HG03432 (cell line): ENCODE measurements at regions not wholly inside any gene's neighbourhood (a gene's known extent, or its start where the extent isn't known, plus 50 kb on each side); places are given as distances from the start of the nearest gene placed in this dataset.

Experiments
- ATAC-seq: cut with Tn5 transposase; IDR thresholded peaks from one replicate; pipeline ENCODE4 v1.9.1; 2021; ENCODE audit warnings: mild to moderate bottlenecking, moderate library complexity; ENCODE audit not compliant: unreplicated experiment

DNA sequence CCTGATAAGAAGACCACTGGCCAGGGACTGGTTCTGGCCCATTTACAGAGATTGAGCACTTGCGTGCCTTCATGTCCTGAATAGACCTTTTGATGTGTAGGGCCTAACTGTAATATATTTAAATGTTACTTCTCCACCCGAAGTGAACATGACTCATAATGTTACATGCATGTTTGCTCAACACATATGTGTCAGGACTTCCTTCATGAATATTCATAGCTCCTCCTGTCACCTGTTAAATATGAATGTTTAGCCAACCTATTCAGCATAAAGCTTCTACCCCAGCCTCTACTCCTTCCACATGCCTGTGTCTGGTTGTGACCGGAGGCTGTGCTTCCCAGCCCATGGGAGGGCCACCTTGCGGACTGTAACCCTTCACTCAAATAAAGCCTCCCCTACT lies 457.5 kb downstream of the IRX1 start:
- ATAC-seq: no peak

DNA sequence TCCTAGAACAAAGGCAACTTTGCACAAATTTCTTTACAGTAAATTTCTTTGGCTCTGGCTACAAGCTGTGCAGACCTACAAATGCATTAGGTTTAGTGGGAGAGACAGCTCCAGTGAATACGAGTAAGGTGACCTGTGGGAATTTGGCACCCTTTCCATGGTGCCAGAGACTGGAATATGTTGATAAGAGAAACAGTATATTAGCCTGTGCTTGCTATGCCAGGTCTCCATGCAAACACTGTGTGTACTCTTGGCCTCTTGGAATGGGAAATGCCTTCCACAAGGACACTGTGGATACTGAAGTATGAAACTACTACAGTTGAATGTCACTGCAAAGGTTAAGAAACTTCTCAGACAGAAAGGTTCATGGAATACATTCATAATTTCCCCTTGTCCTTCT lies 458.5 kb downstream of the IRX1 start:
- no peak for ATAC-seq

DNA sequence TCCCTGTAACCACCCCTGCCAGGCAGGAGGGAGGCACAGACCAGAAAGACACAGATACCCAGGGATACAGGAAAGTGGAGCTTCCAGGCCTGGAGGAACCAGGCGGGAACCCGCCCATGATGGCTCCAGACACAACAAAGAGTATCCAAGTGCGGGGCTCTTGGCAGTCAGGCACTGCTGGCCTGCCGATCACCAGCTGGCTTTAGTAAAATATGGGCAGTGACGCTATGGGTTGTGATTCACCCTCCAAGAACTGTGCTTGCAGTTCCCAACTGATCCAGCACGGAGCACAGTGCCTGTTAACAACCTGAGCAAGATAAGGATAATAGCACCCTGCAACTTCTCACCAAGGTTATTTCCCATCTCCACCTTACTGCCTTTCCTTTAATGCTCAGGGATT lies 463.3 kb downstream of the IRX1 start:
- no peak for ATAC-seq

DNA sequence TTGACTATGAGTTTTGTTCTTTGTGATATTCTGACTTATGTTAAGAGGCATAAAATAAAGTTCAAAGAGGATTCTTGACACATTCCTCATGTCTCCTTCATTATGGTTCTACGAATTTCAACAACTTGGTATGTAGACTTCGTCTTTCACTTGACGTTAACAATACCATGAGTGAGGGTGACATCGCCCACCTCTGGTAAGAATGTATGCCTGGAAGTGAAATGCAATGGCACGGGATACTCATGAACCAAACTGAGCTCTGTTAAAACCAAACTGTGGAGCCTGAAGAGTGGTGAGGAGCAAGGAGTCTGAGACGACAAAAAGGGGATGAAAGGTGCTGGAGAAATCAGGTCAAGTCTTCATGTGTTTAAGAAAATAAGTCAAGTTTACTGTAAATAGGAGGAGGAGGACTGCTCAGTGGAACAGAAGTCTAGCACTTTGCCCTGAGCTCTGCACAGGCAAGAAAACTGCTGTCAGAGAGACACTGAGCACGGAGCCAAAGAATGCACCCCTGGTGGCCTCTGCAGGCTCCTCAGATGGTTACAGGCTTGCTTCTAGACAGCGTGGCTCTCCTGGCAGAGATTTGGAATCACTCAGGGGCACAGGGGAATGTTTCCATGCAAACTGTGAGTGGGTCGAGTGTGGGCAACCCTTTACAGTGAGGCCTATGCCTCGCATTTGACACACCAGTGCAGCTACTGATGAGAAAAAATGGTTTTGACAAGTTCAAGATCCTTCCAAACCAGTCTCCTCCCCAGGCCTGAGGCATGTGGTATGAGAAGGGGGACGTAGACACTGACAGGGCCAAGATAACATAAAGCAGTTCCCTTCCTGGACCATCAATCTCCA lies 470.1 kb downstream of the IRX1 start:
- ATAC-seq: no peak

DNA sequence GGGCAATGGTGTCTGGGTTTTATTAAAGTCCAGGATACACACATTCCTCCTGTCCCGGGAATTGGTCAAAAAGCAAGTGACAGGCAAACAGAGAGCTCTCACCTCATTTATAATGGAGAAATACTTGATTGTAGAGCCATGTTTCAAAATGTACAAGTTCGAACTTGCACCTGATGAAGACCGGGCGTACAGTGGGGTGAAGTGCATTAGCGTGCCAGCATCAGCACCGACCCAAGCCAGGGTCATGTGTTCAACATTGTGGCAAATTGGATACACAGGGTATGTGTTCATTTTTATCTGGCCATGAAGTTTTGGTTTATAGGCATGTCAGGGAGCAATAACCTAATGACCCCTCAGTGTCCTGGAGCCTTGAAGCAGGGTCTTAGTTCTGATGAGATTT lies 472.5 kb downstream of the IRX1 start:
- ATAC-seq: no peak

DNA sequence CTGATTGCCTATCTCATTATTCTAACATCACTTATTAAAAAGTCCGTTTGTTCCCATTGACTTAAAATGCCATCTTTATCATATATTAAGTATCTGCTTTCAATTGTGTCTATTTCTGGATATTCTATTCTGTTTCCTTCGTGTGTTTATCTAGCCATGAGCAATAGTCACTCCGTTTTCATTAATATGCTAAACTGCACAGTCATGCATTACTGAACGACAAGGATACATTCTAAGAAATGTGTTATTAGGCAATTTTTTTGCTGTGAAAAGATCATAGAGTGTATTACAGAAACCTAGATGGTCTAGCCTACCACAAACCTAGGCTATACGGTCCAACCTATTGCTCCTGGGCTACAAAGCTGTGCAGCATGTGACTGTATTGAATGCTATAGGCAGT lies 482.9 kb downstream of the IRX1 start:
- no peak for ATAC-seq

DNA sequence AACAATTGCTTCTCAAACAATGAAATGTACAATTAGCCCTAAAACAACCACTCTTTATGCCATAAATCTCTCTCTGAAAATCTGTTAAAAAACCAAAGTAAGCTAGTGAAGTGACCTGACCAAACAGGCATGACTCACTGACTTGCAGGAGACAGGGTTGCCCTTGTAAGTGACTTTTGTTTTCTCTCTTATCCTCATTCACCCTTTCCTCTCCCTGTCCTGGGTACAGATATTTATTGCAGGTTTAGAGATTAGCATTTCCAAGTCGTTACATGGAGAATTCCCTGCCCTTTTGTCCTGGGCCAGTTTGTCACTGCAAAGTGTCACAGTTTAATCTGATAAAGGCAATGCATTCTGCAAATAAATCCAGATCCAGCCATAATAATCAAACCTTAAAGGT lies 484.2 kb downstream of the IRX1 start:
- no peak for ATAC-seq

DNA sequence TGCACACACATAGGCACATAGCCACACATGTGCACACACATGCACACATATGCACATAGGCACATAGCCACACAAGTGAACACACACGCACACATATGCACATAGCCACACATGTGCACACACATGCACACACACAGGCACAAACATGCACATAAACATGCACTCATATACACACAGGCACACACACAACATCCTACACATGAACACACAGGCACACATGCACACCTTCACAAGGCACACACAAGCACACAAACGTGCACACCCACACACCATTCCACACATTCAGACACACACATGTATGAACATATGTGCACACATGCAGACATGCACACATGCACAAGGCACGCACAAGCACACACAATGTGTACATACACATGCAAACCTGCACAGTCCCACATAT lies 484.7 kb downstream of the IRX1 start:
- no peak for ATAC-seq

DNA sequence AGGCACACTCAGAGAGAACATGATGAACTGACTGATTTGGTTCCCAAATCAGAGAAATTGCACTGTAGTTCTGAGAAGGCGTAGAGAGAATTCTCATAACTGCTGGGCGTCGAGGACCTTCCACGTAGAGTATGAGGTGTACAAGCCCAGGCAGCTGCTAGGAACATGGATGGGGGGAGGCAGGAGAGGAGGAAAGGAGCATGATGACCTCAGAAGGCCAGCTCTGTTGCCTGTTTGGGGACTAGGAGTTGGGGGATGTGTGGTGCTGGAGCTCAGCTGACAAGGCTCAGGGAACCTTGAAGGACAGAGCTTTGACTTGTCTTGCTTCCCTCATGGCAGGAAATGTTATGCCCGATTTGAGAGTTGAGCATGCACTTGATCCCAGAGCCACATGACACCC lies 485.4 kb downstream of the IRX1 start:
- ATAC-seq: no peak

DNA sequence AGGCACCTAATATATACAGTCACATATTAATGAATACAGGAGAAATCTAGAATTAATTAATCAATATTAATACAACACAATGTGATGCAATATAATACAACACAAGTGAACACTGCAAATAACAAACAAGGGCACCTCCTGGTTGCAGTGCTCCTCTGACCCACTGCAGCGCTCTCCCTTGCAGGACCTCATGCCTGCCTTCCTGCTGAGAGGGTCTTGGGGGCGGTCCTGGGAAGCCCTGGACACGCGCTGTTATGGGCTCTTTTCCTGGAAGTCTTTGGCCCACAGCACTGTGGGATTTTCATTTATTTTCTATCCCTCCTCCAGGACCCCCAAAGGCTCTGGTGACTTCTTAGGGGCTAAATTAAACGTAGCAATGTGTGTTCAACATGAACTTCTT lies 485.8 kb downstream of the IRX1 start:
- ATAC-seq: no peak

DNA sequence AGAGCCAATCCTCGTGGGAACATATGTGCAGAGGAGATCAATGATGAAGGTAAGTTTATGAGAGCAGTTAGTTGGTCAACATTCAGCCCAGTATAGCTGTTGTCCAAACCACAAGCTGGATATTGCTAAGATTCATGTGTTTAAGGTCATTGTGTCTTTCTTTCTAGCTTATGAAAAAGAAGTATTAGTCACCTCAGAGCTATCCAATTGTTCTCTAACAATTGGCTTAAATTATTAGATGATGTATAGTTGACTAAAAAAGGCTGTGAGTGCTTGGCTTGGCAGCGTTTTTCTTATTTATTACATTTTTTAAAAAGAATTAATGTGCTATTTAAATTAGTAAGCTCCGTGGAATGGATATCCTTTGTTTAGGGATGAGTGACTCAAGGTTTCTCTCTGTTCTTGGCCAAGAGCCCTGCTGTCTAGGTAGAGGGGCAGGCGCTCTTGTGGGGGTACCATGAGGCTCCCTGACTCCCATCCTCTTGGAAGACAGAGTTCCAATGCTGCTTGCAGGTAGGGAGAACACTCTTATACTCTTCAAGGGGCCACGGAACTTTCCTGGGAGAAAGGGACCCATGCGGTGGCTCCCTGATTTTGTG lies 487.4 kb downstream of the IRX1 start:
- no peak for ATAC-seq

DNA sequence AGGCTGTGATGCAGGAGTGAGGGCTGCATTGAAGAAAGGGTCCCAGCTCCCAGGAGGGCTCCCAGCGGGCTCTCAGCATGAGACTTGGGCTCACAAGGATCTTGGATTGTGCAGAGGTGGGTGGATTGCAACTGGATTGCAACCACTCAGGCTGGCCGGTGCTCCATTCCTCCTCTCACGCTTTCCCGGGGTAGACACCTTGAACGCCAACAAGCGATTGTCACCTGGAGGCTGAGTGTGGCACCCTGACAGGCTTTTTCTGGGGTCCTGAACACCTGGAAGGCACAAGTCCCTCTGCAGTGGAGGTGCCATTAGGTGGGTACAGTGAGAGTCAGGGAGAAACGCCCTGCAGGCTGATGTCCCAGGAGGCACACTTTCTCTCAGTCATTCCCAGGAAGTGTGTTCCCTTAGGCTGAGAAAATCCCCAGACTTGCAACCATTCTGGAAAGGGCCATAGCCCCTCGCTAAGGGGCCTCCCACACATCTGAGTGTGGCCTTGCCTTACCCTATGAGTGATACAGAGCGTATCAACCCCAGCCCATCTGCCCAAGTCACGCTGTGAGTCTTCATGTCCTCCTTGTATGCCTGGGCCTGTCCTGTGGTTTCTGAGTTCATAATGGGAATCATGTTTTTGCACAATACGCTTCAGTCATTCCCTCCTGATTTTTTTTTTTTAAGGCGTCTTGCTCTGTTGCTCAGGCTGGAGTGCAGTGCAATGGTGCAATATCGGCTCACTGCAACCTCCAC lies 488.1 kb downstream of the IRX1 start:
- ATAC-seq: no peak

DNA sequence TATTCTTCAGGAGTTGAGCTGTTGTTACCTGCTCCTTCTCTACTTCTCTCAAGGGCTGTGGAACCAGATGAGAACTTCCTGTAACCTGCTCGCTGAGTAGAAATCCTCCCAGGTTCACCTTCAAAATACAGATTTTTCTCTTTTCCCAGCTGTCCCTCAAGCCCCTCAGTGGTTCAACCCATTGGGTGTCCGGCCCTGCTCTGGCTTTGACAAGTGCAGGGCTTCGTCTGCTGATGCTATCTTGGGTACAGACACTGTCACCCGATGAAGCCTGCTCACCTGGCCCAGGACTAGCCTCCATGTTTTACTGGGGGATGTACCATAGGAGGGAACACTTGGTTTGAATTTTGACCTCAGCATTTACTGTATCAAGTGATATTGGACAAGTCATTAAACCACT lies 490.4 kb downstream of the IRX1 start:
- ATAC-seq: no peak

DNA sequence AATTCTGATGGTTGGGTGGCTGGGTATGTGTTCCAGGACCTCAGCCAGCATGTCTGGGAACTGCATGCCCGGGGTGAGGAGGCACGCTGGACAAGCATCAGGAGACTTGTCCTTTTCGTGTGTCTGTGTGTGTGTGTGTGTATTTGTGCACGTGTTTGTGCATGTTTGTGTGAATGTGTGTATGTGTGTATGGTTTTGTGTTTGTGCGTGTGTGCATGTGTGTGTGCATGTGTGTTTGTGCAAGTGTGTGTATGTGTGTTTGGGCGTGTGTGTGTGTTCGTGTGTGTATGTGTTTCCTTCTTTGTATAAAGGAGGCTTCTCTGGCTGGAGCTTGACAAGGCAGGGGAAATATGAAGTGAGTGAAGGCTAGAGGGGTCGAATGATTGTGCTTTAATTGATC lies 491.5 kb downstream of the IRX1 start:
- no peak for ATAC-seq

DNA sequence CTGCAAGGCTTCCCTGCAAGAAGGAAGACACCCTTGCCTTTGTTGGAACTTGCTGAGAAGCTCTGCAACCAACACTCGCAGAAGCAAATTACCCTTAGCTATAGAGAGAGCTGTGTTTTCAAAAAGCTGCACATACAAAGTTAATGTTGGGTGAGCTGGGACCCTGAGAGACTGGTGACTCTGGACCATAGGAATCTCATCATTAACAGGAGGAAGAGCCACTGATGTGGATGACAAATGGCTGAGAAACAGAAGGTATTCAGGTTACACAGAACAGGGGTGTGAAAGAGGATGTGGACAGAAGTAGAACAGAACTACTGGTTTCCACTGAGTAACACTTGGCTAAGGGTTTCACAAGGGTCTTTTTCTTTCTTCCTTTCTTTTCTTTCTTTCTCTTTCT lies 493.5 kb downstream of the IRX1 start:
- no peak for ATAC-seq

DNA sequence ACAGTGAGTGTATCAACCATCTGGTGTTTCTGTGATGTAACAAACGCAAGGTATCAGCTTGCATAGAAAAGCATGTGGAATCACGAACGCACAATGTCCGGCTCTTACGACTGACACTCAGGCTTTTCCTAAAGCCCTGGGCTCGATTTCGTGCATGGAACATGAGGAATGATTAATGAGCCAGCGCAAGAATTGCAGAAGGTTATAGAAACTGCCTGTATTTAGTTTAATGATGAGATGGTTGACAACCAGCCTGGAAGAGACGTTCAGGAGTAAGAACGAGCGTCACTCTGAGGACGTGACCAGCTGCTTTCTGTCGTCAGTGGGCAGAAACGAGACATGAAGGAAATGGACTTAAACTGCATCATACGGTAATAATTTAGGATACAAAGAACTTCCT lies 497.6 kb downstream of the IRX1 start:
- no peak for ATAC-seq

DNA sequence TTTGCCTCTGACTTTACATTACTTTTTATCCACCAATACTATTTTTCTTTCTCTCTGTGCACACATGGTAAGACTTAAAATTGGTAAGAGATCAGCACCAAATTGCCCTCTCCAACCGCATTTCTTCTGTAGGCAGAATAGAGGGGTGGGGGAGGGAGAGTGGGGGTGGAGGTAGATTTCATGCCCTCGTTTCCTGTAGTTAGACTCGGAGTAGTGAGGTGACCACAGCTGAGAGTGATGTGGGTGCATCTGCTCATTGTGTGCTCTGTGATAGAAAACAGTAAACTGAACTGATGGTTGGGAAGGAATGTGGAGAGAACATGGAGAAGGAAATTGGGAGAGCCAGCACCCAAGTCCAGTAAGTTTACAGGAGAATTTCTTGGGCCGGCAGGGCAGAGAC lies 498.3 kb downstream of the IRX1 start:
- no peak for ATAC-seq

DNA sequence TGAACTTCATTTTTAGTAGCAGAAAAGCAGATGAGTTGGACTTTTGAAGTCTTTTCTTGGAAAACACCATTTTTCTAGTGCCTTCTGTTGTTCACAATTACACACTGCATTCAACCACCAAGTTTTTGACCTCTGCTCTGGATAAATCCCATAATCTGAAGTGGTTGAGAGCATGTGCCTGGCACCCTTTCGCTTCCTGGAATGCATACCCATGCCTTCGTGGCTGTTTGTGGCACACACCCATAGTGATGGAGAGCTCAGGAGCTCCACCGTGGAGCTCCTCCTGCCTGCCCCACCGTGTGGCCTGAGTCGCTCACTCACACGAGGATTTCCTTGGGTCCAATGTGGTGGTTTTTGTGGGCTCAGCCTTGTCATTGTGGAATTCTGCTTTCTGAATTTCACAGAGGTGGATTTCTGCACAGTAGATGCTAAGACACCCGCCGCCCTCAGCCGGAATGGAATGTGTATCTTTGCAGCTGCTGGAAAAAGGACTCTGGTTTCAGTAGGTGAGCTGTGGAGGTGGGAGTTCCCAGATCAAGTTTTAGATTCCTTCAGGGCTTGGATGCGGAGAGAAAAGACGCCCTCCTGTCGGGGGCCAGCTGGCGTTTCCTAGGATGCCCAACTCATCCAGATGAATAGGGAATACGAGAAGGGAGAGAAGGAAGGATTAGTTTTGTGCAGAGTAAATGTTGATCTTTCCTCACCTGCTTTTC lies 500.4 kb downstream of the IRX1 start:
- ATAC-seq: no peak

DNA sequence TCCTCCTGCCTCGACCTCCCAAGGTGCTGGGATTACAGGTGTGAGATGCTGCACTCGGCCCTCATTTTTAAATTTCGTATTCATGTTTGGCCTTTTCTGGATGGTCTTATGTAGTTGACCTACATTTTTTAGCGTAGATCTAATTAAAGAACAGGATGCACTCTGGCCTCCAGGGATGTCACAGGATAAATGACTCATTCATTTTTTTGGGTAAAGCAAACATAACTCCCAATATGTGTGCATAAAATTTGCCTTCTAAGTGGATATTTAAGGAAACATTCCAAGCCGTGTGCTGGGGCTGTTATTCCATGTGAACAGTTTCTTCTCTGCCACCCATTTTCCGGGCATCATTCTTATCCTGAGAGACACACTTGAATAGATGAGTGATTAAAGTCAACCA lies 501.6 kb downstream of the IRX1 start:
- no peak for ATAC-seq

DNA sequence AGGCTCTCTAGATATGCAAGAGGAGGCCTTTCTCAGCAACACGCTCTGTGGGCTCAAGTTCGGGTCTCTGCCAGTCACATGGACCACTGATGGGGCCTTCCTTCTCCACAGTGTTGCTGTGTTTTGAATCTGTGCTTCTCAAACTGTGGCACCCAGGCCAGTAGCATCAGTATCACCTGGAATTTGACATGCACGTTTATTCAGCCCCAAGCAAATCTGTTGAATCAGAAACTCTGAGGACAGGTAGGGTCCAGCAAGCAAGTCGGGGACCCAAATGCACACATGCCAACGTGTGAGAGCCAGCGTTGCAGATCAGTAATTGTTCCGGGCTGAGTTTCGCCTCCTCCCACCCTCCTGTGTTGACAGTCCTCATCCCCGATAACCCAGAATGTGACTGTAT lies 502.6 kb downstream of the IRX1 start:
- ATAC-seq: no peak

DNA sequence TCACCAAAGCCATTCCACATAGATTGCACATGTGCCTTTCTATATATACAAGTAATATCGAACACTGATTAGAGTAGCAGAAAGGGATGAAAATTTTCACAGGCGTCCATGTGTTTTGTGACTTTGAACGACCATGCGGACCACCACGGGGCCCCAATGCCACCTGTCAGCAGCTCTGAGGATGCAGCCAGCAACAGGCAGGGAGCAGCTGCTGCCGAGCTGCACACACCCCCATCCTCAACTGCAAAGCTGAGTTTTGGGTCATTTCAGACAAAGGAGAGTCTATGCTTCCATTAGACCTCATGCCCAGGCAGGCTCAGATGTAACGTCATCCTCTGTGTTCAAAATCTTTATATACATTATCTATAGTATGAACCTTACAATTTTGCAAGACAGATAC lies 503.8 kb downstream of the IRX1 start:
- no peak for ATAC-seq

DNA sequence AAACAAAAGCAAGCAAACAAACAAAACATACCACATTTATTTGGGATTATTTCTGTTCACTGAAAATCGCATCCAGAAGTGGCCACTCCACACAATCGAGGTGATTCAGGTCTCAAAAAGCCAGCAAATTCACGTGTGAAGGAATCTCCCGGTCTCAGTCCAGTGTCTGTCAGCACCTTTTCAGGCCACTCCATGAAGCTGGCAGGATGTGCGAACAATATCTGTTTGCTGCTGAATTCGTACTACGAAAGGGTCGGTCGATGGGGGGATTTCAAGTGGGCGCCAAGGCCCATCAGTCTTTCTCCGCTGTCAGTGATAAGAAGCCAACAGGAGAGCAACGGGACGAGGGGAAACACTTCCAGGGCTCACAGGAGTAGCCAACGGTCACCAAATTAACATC lies 505.1 kb downstream of the IRX1 start:
- no peak for ATAC-seq
